NCI-H748 (cell line): ENCODE measurements at regions not wholly inside any gene's neighbourhood (a gene's known extent, or its start where the extent isn't known, plus 50 kb on each side); places are given as distances from the start of the nearest gene placed in this dataset.

Experiments used
- DNase-seq: peaks from one replicate; lab custom pipeline; 2025; ENCODE audit not compliant: unreplicated experiment; lab: John Stamatoyannopoulos, UW

GRCh38 chr5:3077684-3078083 is 326.2 kb upstream of the IRX2 start:
- DNase-seq: no peak

- peak; percentile 35 for DNase-seq
Measured at GRCh38 chr5:3075309-3075708, 323.8 kb upstream of the IRX2 start.

- DNase-seq: no peak
Measured at GRCh38 chr5:3068401-3068800, 316.9 kb upstream of the IRX2 start.

- no peak for DNase-seq
Measured at GRCh38 chr5:3060283-3060682, 308.8 kb upstream of the IRX2 start.

GRCh38 chr5:3059488-3059887 is 308.0 kb upstream of the IRX2 start:
- DNase-seq: no peak

- DNase-seq: no peak
Measured at GRCh38 chr5:3058942-3059341, 307.5 kb upstream of the IRX2 start.

GRCh38 chr5:3056866-3057265 is 305.4 kb upstream of the IRX2 start:
- DNase-seq: peak; percentile 87

- DNase-seq: no peak
Measured at GRCh38 chr5:3051400-3051799, 299.9 kb upstream of the IRX2 start.

GRCh38 chr5:3050863-3051262 is 299.4 kb upstream of the IRX2 start:
- no peak for DNase-seq

GRCh38 chr5:3049261-3049660 is 297.8 kb upstream of the IRX2 start:
- no peak for DNase-seq

- no peak for DNase-seq
Measured at GRCh38 chr5:3047212-3047774, 295.8 kb upstream of the IRX2 start.

- DNase-seq: no peak
Measured at GRCh38 chr5:3043600-3043999, 292.1 kb upstream of the IRX2 start.

GRCh38 chr5:3041001-3041400 is 289.5 kb upstream of the IRX2 start:
- DNase-seq: no peak

GRCh38 chr5:3036041-3036788 is 284.7 kb upstream of the IRX2 start:
- DNase-seq: no peak

GRCh38 chr5:3035452-3035851 is 284.0 kb upstream of the IRX2 start:
- DNase-seq: no peak

- no peak for DNase-seq
Measured at GRCh38 chr5:3034881-3035280, 283.4 kb upstream of the IRX2 start.

- no peak for DNase-seq
Measured at GRCh38 chr5:3034449-3034848, 283.0 kb upstream of the IRX2 start.

GRCh38 chr5:3033033-3033755 is 281.7 kb upstream of the IRX2 start:
- DNase-seq: peak; percentile 88

GRCh38 chr5:3032513-3032912 is 281.0 kb upstream of the IRX2 start:
- peak; percentile 93 for DNase-seq

- DNase-seq: no peak
Measured at GRCh38 chr5:3031733-3032378, 280.4 kb upstream of the IRX2 start.

- DNase-seq: no peak
Measured at GRCh38 chr5:3030511-3031165, 279.2 kb upstream of the IRX2 start.
